ENCODE measurements at regions not wholly inside any gene's neighbourhood (a gene's known extent, or its start where the extent isn't known, plus 50 kb on each side); places are given as distances from the start of the nearest gene placed in this dataset.

GRCh38 chr3:46112296-46112695 lies 85.0 kb upstream of the XCR1 start:
- TF ChIP-seq CTCF (conservative IDR thresholded peaks at IDR 0.05; ENCODE audit: low read depth, low read length): no peak
- no peak for TF ChIP-seq POLR2A (IDR thresholded peaks at IDR 0.05; ENCODE audit: low read depth, low read length)
- TF ChIP-seq FOS (IDR thresholded peaks at IDR 0.05; ENCODE audit: low read depth, low read length): no peak
- no peak for TF ChIP-seq RCOR1 (IDR thresholded peaks at IDR 0.05; ENCODE audit: insufficient replicate concordance, low read length)

Data from IMR-90 (cell line).